Kasumi-1 (cell line): ENCODE measurements at regions not wholly inside any gene's neighbourhood (a gene's known extent, or its start where the extent isn't known, plus 50 kb on each side); places are given as distances from the start of the nearest gene placed in this dataset.

Source experiments
- DNase-seq, 2 experiments: peaks; one replicate each; lab custom pipeline; 2025; lab: John Stamatoyannopoulos, UW

- no peak for DNase-seq
Measured at GRCh38 chr14:86722612-86723253, 1192.8 kb downstream of the FLRT2 start.

GRCh38 chr14:86714575-86714974 lies 1184.6 kb downstream of the FLRT2 start:
- no peak for DNase-seq

DNA sequence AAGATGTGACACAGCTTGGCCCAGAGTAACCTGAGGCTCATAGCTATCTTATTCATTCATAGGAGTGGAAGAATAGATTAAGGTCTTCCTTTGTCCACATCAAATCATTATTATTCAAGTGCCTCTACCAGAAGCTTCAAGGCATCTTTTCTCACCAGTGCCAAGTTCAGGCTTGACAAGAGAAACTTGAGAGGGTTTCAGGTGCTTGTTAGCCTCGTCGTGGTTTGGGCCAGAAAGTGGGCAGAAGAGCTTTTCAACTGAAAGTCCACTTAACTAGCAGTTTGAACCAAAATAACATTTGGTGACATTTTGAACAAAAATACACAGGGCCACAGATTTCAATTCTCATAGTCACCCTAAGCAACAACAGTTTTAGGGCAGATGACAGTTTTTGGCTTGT lies 1184.2 kb downstream of the FLRT2 start:
- no peak for DNase-seq

DNA sequence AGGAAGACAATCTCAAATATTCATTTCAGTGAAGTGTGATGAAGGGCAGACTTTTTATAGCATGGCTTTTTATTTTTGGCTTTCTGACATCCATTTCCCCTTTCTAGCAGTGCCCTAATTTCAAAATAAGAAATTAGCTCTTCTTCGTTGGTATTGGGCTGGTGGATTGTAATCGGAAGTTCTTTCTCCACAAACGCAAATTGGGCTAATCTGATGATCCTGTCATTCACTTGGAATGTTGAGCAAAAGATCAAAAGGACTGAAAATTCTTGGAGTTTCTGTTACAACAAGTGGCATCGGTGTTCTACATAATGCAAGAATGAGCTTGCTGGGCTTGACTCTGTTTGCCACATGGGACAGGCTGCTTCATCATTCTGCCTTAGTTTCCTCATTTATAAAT lies 1182.8 kb downstream of the FLRT2 start:
- DNase-seq, result no peak

GRCh38 chr14:86712176-86712575 lies 1182.2 kb downstream of the FLRT2 start:
- peak; percentile 42 to 44 for DNase-seq

GRCh38 chr14:86708846-86709339 lies 1178.9 kb downstream of the FLRT2 start:
- no peak for DNase-seq

DNA sequence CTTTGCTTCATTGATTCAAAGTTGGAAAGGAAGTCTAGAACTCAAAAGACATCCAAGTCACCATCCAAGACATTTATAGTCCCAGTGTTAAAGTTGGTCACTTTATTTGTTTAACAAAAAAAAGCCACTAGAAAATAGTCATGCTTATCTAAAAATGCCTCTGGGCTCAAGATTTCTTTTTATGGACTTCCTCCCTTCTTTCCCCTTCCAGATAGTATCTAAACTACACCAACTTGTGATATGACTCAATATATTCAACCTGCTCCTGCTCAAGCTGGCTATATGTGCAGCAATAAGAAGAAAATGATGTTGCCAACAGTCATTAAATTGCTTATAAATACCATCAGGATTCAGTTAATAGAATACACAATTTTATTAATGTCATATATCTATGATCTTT lies 1177.1 kb downstream of the FLRT2 start:
- DNase-seq, result no peak

GRCh38 chr14:86683561-86683960 lies 1153.6 kb downstream of the FLRT2 start:
- no peak for DNase-seq

- DNase-seq, result no peak
Measured at GRCh38 chr14:86675059-86675458, 1145.1 kb downstream of the FLRT2 start.

DNA sequence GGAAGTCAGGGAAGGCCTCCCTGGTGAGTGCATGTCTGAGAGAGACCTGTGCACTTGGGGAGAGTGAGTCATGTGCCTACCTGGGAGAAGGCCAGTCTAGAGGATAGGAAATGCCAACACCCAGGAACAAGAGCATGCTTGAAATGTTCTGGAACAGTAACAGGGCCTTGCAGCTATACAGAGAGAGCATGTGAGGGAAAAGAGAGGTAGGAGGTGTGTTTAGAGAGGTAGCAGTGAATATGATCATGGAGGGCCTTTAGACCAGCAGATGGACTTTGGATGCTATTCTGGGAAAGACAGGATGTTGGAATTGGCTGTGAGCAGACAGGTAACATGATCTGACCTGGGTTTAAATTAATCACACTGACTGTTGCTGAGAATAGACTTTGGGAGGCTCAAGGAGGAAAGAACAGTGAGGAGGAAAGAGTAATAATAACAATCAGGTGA lies 1143.6 kb downstream of the FLRT2 start:
- DNase-seq, result no peak

DNA sequence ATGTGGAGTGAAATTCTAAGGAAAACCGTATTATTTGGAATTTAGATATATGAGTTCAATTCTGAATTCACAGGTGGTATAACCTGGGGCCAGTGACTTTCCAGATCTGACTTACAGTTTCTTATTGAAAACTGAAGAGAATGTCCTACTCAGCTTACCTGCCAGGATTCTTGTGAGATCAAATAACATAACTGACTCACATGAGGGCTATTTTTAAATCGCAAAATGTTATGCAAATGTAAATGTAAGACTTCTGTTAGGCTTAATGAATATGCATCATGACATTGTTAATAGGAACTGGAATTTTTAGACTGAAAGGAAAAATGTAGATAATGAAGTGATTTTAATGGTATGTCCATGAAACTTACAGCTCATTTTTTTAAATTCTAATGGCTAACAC lies 1142.1 kb downstream of the FLRT2 start:
- DNase-seq, result no peak

DNA sequence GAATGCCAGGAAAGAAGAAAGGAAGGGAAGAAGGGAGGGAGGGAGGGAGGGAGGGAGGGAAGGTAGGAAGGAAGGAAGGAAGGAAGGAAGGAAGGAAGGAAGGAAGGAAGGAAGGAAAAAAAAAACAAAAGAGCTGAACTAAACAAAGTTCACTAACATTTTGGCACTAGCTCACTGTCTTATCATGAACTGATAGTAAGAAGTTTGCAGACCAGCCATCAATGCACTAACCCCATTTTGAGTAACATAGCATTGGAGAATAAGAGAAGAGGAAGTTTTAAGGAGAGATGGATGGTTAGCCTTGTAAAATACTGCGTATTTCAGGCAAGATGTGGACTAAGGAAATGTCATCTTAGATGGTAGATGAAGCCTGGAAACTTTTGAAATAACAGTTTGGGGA lies 1136.0 kb downstream of the FLRT2 start:
- no peak for DNase-seq

- DNase-seq, result no peak
Measured at GRCh38 chr14:86662334-86662733, 1132.4 kb downstream of the FLRT2 start.

GRCh38 chr14:86654558-86655184 lies 1124.7 kb downstream of the FLRT2 start:
- peak; percentile 31 to 49 for DNase-seq

DNA sequence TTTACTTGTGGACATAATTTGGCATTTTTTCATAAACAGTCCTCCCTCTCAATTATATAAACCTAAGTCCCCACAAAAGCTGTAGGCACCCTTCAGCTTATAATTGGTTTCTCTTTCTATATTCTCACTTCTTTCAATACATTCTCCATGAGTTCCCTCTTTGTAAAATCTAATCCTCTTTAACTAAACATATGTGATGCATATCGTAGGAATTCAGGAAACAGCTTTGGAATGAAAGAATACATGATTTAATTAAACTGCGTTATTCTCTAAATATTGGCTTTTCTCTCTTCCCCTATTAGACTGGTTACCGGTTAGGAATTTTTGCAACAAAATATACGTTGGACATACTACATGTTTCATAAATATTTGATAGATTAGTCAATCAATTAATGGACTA lies 1122.6 kb downstream of the FLRT2 start:
- no peak for DNase-seq

- peak; percentile 54 to 59 for DNase-seq
Measured at GRCh38 chr14:86646696-86647690, 1117.0 kb downstream of the FLRT2 start.

- DNase-seq, result no peak
Measured at GRCh38 chr14:86646125-86646524, 1116.2 kb downstream of the FLRT2 start.

DNA sequence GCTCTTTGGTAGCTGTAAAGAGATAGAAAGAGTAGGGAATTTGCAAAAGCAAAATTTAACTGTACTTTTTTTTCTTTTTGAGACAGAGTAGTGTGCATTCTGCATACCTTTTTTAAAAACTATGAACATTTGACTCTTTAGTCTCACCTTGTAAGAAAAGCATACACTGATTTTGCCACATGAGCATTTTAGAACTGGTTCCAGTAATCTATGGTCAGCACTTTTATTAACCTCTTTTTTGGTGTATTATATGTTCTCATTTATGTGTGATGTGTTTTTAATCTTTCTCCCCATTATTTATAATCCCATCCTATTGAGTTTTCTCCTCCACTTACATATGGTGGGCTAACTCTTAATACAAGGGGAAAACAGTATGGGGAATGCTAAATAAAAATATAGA lies 1111.4 kb downstream of the FLRT2 start:
- no peak for DNase-seq

- no peak for DNase-seq
Measured at GRCh38 chr14:86640288-86640687, 1110.3 kb downstream of the FLRT2 start.

- DNase-seq, result no peak
Measured at GRCh38 chr14:86639666-86640065, 1109.7 kb downstream of the FLRT2 start.

DNA sequence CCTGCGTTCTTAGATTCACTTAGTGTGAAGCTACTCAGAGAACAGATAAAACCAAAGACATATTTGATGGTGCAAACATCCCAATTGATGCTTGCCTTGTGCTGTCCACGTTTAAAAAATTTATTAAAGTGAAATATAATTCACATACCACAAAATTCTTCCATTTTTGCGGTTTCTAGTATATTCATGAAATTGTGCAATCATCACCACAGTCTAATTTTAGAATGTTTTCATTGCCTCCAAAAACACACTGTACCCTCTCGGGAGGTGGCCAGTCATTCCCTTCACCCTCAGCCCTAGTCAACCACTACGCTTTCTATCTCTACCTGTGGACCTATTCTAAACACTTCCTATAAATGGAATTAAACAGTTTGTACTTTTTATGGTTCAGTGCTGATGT lies 1109.2 kb downstream of the FLRT2 start:
- DNase-seq, result no peak

- no peak for DNase-seq
Measured at GRCh38 chr14:86627080-86627479, 1097.1 kb downstream of the FLRT2 start.

DNA sequence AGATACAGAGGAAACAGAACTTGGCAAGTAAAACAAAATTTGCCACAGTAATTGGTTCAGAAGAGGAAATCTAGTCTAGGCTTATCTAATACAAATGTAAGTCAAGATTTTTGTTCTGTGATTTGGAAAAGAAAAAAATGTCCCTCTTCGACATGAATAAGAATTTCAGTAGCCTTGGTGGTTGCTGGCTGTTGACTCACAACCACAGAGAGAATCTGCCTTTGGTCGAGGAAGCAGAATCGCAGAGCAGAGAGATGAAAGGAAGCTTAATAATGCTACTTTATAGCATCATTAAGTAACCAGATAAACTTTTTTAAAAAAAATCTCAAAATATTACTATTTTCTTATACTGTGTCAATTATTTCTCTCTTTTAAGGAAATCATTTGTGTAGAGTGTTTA lies 1096.6 kb downstream of the FLRT2 start:
- DNase-seq, result no peak
